Astrocyte (in vitro differentiated cells and primary cell): ENCODE measurements at regions not wholly inside any gene's neighbourhood (a gene's known extent, or its start where the extent isn't known, plus 50 kb on each side); places are given as distances from the start of the nearest gene placed in this dataset.

ENCODE experiments used
- CTCF ChIP-seq: IDR thresholded peaks from 2 replicates; pipeline ENCODE4 v1.5.1; 2011; ENCODE audit warnings: low read depth, mild to moderate bottlenecking, inconsistent platforms, low read length, moderate library complexity; ENCODE audit not compliant: insufficient read depth
- EZH2 ChIP-seq: IDR thresholded peaks from 2 replicates; pipeline ENCODE4 v1.6.1; 2012; ENCODE audit warnings: mild to moderate bottlenecking, low read length, inconsistent platforms; ENCODE audit not compliant: insufficient read depth

- TF ChIP-seq CTCF (no peak), EZH2 (no peak)
Observed at GRCh38 chr9:1331546-1332038, 281.4 kb downstream of the DMRT2 start.
